Left colon (tissue), 2 donors: ENCODE measurements at regions not wholly inside any gene's neighbourhood (a gene's known extent, or its start where the extent isn't known, plus 50 kb on each side); places are given as distances from the start of the nearest gene placed in this dataset.

Source experiments
- ATAC-seq: fragments of 200-7000 bp; cut with Tn5 transposase; one replicate; pipeline ENCODE4 v1.9.1; 2020; ENCODE audit warnings: mild to moderate bottlenecking, moderate library complexity
- DNase-seq, 2 donors: peaks; one replicate each; pipeline ENCODE4 v3.0.0-alpha.2; 2020
- intact Hi-C, 2 donors: fragments of 100-400 bp; cut with DNase I in 1 of 2; cut with micrococcal nuclease in 1 of 2; formaldehyde crosslinking; loops; one replicate each; pipeline versions ENCODE4 v1.11.2 to v1.14.0; 2022; cut with DNase I, micrococcal nuclease
- donor health status: DM: no; HTN: no; CAD: no.
- donor health status: DM: yes; HTN: yes; CAD: no.

DNA sequence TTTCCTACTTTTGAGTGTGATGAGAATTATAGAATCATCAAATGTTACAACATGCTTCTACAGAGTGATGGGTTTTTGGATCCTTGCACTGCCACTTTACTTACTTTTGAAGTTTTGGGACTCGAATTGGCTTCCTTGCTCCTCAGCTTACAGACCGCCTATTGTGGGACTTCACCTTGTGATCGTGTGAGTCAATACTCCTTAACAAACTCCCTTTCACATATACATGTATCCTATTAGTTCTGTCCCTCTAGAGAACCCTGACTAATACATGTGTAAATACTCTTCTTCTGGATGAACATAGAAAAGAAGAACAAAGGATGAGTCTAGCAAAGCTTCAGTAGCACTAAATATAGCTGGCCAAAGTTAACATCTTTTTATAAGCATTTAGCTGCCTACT is 98.7 kb upstream of the PDE4D start:
- ATAC-seq (no peak), DNase-seq (no peak)
- intact Hi-C loops, result no loop called here

DNA sequence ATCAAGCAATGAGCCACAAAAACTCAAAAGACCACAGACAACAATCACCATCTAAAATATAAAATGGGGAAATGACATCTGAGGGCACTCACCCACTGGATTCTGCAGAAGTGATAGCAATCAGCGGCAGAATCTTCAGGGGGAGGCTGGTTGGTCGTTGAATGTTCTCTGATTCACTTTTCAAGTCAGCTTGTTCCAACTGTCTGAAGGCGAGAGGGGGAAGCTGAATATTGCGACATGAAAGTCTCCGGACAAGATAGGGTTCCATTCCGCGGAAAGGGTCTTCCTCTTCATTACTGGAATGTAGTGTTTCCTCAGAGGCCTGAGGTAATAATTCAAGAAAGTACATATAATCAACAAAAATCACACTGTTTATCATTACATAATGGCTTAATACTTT is 94.9 kb upstream of the PDE4D start:
- intact Hi-C loops, result no loop called here
- DNase-seq, result no peak
- ATAC-seq, result no peak

GRCh38 chr5:59976342-59976741 is 82.8 kb upstream of the PDE4D start:
- DNase-seq, result no peak
- ATAC-seq, result no peak
- intact Hi-C loops, result no loop called here

GRCh38 chr5:59972043-59972442 is 78.5 kb upstream of the PDE4D start:
- no peak for DNase-seq
- intact Hi-C loops, result no loop called here
- no peak for ATAC-seq

DNA sequence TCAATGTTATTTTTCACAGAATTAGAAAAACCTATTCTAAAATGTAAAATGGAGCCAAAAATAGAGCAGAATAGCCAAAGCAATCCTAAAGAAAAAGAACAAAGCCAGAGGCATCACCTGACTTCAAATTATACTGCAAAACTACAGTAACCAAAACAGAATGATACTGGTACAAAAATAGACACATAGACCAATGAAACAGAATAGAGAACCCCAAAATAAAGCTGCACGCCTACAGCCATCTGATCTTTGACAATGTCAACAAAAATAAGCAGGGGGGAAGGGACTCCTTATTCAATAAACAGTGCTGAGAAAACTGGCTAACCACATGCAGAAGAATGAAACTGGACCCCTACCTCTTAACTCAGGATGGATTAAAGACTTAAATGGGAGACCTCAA is 65.8 kb upstream of the PDE4D start:
- DNase-seq (no peak), ATAC-seq (no peak)
- intact Hi-C loops, result no loop called here

- no peak for DNase-seq
- intact Hi-C loops, result no loop called here
These were observed 62.7 kb upstream of the PDE4D start for GRCh38 chr5:59956130-59956783.

DNA sequence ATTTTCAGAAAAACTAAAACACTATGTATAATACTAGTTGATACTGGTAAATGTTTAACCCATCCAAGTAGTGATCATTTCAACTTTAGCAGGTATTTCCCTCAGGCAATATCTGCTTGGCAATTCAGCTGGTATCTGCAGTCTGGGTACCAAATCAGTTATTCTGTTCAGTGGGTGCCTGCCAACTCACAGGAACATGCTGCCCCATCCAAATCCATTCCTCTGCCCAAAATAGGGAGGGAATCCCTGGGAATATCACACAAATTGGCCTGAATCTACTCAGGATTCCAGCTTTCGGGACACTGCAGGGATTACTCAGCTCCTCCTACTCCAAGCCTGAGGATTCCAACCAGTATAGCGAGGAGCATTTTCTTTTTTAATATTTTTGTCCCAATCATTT is 61.7 kb upstream of the PDE4D start:
- ATAC-seq (no peak), DNase-seq (no peak)
- intact Hi-C loops, result no loop called here

More at GRCh38 chr5:59956130-59956783, 62.7 kb upstream of the PDE4D start:
- ATAC-seq, result no peak

GRCh38 chr5:59943452-59944113 is 50.1 kb upstream of the PDE4D start:
- DNase-seq, result peak in 1 of 2 donors; percentile 11
- ATAC-seq, result peak; percentile 97
- intact Hi-C loops, result no loop called here
